SK-N-SH treated with all-trans-retinoic acid at 6 μM for 48 hours (cell line): ENCODE measurements at regions not wholly inside any gene's neighbourhood (a gene's known extent, or its start where the extent isn't known, plus 50 kb on each side); places are given as distances from the start of the nearest gene placed in this dataset.

Experiments
- ATAC-seq: fragments of 200-7000 bp; cut with Tn5 transposase; 3 replicates; pipeline ENCODE4 v1.9.1; 2020; ENCODE audit warnings: mild to moderate bottlenecking, moderate library complexity
- BACH2 ChIP-seq: fragments of 250-450 bp; sonication (Bioruptor Pico); IDR thresholded peaks from 2 replicates; pipeline ENCODE4 v1.9.0; 2021; ENCODE audit warnings: mild to moderate bottlenecking, borderline replicate concordance
- CSDC2 ChIP-seq: fragments of 250-450 bp; sonication (Bioruptor Pico); IDR thresholded peaks from 2 replicates; pipeline ENCODE4 v1.5.0; 2020; ENCODE audit warnings: mild to moderate bottlenecking, moderate library complexity
- CSRNP3 ChIP-seq: fragments of 250-450 bp; sonication (Bioruptor Pico); IDR thresholded peaks from 2 replicates; pipeline ENCODE4 v1.5.1; 2021; ENCODE audit warnings: mild to moderate bottlenecking, moderate library complexity
- ESRRG ChIP-seq: fragments of 250-450 bp; sonication (Bioruptor Pico); IDR thresholded peaks from 2 replicates; pipeline ENCODE4 v1.6.1; 2021; ENCODE audit warnings: mild to moderate bottlenecking
- GLIS3 ChIP-seq: fragments of 250-450 bp; sonication (Bioruptor Pico); IDR thresholded peaks from 2 replicates; pipeline ENCODE4 v1.5.0; 2020; ENCODE audit warnings: mild to moderate bottlenecking, moderate library complexity
- OSR1 ChIP-seq: fragments of 250-450 bp; sonication (Bioruptor Pico); IDR thresholded peaks from 2 replicates; pipeline ENCODE4 v1.8.0; 2022; ENCODE audit warnings: moderate library complexity, mild to moderate bottlenecking, inconsistent platforms
- PPARA ChIP-seq: fragments of 250-450 bp; sonication (Bioruptor Pico); IDR thresholded peaks from 2 replicates; pipeline ENCODE4 v1.5.0; 2020; ENCODE audit warnings: mild to moderate bottlenecking, borderline replicate concordance
- RARB ChIP-seq: fragments of 250-450 bp; sonication (Bioruptor Pico); IDR thresholded peaks from 2 replicates; pipeline ENCODE4 v1.8.0; 2021; ENCODE audit warnings: mild to moderate bottlenecking, moderate library complexity
- SNAI2 ChIP-seq: fragments of 250-450 bp; sonication (Bioruptor Pico); IDR thresholded peaks from 2 replicates; pipeline ENCODE4 v1.5.0; 2020; ENCODE audit warnings: mild to moderate bottlenecking, moderate library complexity
- TCF4 ChIP-seq: fragments of 250-450 bp; sonication (Bioruptor Pico); IDR thresholded peaks from 2 replicates; pipeline ENCODE4 v1.8.0; 2021; ENCODE audit warnings: mild to moderate bottlenecking, moderate library complexity, borderline replicate concordance
- TOX ChIP-seq: fragments of 250-450 bp; sonication (Bioruptor Pico); IDR thresholded peaks from 2 replicates; pipeline ENCODE4 v1.8.0; 2021; ENCODE audit warnings: mild to moderate bottlenecking, moderate library complexity, borderline replicate concordance
- ZC3H10 ChIP-seq: fragments of 250-450 bp; sonication (Bioruptor Pico); IDR thresholded peaks from 2 replicates; pipeline ENCODE4 v1.5.1; 2021; ENCODE audit warnings: mild to moderate bottlenecking, moderate library complexity
- ZFP3 ChIP-seq: fragments of 250-450 bp; sonication (Bioruptor Pico); IDR thresholded peaks from 2 replicates; pipeline ENCODE4 v1.5.0; 2020; ENCODE audit warnings: mild to moderate bottlenecking, moderate library complexity
- ZFP30 ChIP-seq: fragments of 450-650 bp; formaldehyde crosslinking; IDR thresholded peaks from 2 replicates; pipeline ENCODE4 v1.5.0; 2022; ENCODE audit warnings: mild to moderate bottlenecking, moderate library complexity
- ZNF565 ChIP-seq: fragments of 450-650 bp; formaldehyde crosslinking; conservative IDR thresholded peaks from 2 replicates; pipeline ENCODE4 v1.5.0; 2020; ENCODE audit warnings: low read depth, mild to moderate bottlenecking, moderate library complexity
- ZNF70 ChIP-seq: fragments of 450-650 bp; formaldehyde crosslinking; IDR thresholded peaks from 2 replicates; pipeline ENCODE4 v1.5.0; 2020; ENCODE audit warnings: mild to moderate bottlenecking, moderate library complexity
- ZNF8 ChIP-seq: fragments of 450-650 bp; formaldehyde crosslinking; IDR thresholded peaks from 2 replicates; pipeline ENCODE4 v1.5.0; 2020; ENCODE audit warnings: mild to moderate bottlenecking, moderate library complexity
- TF ChIP-seq, protein P1 (sequence below): fragments of 250-450 bp; sonication (Bioruptor Pico); IDR thresholded peaks from 2 replicates; pipeline ENCODE4 v1.8.0; 2021; ENCODE audit warnings: low read depth, mild to moderate bottlenecking, moderate library complexity, borderline replicate concordance
- TF ChIP-seq, protein P2 (sequence below): fragments of 250-450 bp; sonication (Bioruptor Pico); IDR thresholded peaks from 2 replicates; pipeline ENCODE4 v1.5.1; 2020; ENCODE audit warnings: low read depth, mild to moderate bottlenecking, moderate library complexity
- TF ChIP-seq, protein P3 (sequence below): fragments of 250-450 bp; sonication (Bioruptor Pico); IDR thresholded peaks from 2 replicates; pipeline ENCODE4 v1.5.0; 2020; ENCODE audit warnings: mild to moderate bottlenecking, moderate library complexity

DNA sequence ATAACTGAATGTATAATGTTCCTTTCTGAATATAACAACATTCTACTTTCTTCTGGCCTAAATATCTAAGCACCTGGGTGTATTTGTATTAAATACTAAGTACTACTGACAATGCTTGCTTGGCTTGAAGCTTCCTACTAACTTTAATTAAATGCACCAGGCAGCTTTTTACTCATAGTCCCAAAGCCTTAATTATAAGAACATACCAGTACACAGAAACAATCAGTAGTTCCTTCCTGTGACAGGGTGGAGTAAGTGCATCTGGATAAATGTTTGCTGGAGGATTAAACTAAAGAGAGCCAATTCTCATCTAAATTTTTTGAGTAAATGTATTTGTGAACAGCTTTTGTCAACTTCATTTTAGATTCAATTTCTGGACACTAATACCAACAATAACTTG, 558.6 kb upstream of the SEMA6A start:
- no peak for ATAC-seq

DNA sequence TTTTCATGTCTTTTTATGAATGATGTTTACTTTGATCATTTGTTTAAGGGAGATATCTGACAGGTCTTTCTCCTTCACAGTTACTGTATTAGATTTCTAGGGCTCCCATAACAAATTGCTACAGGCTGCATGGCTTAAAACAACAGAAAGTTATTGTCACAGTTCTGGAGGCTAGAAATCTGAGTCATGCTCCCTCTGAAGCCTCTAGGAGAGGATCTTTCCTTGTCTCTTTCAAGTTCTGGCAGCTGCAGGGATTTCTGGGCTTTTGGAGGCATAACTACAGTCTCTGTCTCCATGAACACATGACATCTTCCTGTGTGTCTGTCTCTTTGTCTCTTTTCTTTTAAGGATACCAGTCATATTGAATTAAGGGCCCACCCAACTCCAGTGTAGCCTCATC, 557.3 kb upstream of the SEMA6A start:
- ATAC-seq = no peak
- TF ChIP-seq, protein P1, sequence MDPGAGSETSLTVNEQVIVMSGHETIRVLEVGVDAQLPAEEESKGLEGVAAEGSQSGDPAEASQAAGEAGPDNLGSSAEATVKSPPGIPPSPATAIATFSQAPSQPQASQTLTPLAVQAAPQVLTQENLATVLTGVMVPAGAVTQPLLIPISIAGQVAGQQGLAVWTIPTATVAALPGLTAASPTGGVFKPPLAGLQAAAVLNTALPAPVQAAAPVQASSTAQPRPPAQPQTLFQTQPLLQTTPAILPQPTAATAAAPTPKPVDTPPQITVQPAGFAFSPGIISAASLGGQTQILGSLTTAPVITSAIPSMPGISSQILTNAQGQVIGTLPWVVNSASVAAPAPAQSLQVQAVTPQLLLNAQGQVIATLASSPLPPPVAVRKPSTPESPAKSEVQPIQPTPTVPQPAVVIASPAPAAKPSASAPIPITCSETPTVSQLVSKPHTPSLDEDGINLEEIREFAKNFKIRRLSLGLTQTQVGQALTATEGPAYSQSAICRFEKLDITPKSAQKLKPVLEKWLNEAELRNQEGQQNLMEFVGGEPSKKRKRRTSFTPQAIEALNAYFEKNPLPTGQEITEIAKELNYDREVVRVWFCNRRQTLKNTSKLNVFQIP (CRISPR knock-in tag) = no peak
- no peak for TF ChIP-seq RARB

More for the DNA sequence above, 558.6 kb upstream of the SEMA6A start:
- TF ChIP-seq CSRNP3 (CRISPR knock-in tag) (no peak), ZFP3 (CRISPR knock-in tag) (no peak), ZFP30 (CRISPR knock-in tag) (no peak), GLIS3 (CRISPR knock-in tag) (no peak), ZC3H10 (no peak), ZNF565 (no peak)
- TF ChIP-seq, protein P2, sequence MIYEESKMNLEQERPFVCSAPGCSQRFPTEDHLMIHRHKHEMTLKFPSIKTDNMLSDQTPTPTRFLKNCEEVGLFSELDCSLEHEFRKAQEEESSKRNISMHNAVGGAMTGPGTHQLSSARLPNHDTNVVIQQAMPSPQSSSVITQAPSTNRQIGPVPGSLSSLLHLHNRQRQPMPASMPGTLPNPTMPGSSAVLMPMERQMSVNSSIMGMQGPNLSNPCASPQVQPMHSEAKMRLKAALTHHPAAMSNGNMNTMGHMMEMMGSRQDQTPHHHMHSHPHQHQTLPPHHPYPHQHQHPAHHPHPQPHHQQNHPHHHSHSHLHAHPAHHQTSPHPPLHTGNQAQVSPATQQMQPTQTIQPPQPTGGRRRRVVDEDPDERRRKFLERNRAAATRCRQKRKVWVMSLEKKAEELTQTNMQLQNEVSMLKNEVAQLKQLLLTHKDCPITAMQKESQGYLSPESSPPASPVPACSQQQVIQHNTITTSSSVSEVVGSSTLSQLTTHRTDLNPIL = no peak

DNA sequence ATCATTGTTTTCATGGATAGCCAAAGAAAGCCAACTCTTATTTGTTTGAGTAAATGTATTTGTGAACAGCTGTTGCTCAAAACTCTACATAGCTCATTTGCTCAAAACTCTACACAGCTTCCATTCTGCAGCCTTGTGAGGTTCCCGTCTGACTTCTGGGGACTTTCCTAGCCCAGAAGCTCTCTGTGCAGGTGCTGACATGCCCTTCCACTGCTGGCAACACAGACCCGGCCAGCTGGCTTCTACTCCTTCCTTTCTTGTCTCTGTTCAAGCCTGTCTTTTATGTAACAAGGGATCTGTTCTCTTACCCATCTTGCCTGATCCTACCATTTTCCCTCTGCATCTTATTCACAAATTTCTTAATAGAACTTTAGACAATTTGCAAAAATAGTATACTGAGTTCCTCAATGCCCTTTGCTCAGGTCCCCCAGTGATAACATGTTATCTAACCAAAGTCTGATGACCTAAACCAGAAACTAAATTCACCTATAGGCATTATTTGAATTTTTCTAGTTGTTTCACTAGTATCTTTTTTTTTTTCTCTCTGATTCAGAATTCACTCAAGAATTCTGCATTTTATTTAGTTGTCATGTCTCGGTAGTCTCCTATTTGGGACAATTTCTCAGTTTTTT, 556.5 kb upstream of the SEMA6A start:
- TF ChIP-seq ZC3H10 = no peak
- TF ChIP-seq CSRNP3 (CRISPR knock-in tag) = no peak
- no peak for TF ChIP-seq SNAI2 (CRISPR knock-in tag)
- TF ChIP-seq ZNF70 = no peak
- no peak for TF ChIP-seq OSR1 (CRISPR knock-in tag)
- no peak for TF ChIP-seq PPARA (CRISPR knock-in tag)
- no peak for TF ChIP-seq TOX (CRISPR knock-in tag)
- no peak for TF ChIP-seq ZFP30 (CRISPR knock-in tag)
- TF ChIP-seq ZNF8 = no peak
- TF ChIP-seq, protein P3, sequence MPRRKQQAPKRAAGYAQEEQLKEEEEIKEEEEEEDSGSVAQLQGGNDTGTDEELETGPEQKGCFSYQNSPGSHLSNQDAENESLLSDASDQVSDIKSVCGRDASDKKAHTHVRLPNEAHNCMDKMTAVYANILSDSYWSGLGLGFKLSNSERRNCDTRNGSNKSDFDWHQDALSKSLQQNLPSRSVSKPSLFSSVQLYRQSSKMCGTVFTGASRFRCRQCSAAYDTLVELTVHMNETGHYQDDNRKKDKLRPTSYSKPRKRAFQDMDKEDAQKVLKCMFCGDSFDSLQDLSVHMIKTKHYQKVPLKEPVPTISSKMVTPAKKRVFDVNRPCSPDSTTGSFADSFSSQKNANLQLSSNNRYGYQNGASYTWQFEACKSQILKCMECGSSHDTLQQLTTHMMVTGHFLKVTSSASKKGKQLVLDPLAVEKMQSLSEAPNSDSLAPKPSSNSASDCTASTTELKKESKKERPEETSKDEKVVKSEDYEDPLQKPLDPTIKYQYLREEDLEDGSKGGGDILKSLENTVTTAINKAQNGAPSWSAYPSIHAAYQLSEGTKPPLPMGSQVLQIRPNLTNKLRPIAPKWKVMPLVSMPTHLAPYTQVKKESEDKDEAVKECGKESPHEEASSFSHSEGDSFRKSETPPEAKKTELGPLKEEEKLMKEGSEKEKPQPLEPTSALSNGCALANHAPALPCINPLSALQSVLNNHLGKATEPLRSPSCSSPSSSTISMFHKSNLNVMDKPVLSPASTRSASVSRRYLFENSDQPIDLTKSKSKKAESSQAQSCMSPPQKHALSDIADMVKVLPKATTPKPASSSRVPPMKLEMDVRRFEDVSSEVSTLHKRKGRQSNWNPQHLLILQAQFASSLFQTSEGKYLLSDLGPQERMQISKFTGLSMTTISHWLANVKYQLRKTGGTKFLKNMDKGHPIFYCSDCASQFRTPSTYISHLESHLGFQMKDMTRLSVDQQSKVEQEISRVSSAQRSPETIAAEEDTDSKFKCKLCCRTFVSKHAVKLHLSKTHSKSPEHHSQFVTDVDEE (CRISPR knock-in tag) = no peak
- TF ChIP-seq GLIS3 (CRISPR knock-in tag) = no peak
- no peak for TF ChIP-seq ZNF565
- TF ChIP-seq, protein P2 = no peak
- TF ChIP-seq ZFP3 (CRISPR knock-in tag) = no peak
- TF ChIP-seq BACH2 (CRISPR knock-in tag) = no peak
- TF ChIP-seq ESRRG (CRISPR knock-in tag) = no peak
- TF ChIP-seq TCF4 = no peak
- no peak for TF ChIP-seq CSDC2 (CRISPR knock-in tag)
- no peak for TF ChIP-seq RARB
- no peak for ATAC-seq
